ENCODE measurements at regions not wholly inside any gene's neighbourhood (a gene's known extent, or its start where the extent isn't known, plus 50 kb on each side); places are given as distances from the start of the nearest gene placed in this dataset.

- no peak for TF ChIP-seq CTCF (IDR thresholded peaks at IDR 0.05 in 2 of 3, conservative IDR thresholded peaks at IDR 0.05 in 1 of 3; ENCODE audit: insufficient read depth in 2 of 3, low read depth in 1 of 3, low read length in 3 of 3)
- no peak for TF ChIP-seq ZNF589 (CRISPR knock-in tag; IDR thresholded peaks at IDR 0.05; ENCODE audit: low read depth)
- no peak for TF ChIP-seq ZNF12 (CRISPR knock-in tag; IDR thresholded peaks at IDR 0.05)
- TF ChIP-seq REST (IDR thresholded peaks at IDR 0.05; ENCODE audit: borderline replicate concordance): no peak
- no peak for TF ChIP-seq REST (CRISPR knock-in tag; IDR thresholded peaks at IDR 0.05; ENCODE audit: low read depth)
- TF ChIP-seq MXD1 (CRISPR knock-in tag; IDR thresholded peaks at IDR 0.05; ENCODE audit: borderline replicate concordance, poor library complexity, severe bottlenecking): no peak
- TF ChIP-seq HNRNPK (IDR thresholded peaks at IDR 0.05; ENCODE audit: low read depth, low read length, poor library complexity, severe bottlenecking): no peak
- TF ChIP-seq POLR2A (conservative IDR thresholded peaks at IDR 0.05): no peak
- no peak for TF ChIP-seq ZKSCAN3 (CRISPR knock-in tag; IDR thresholded peaks at IDR 0.05)
- TF ChIP-seq ZNF24 (IDR thresholded peaks at IDR 0.05): no peak
- TF ChIP-seq RFX1 (IDR thresholded peaks at IDR 0.05): no peak
- no peak for TF ChIP-seq BHLHE40 (IDR thresholded peaks at IDR 0.05; ENCODE audit: low read length)
- TF ChIP-seq PHTF2 (CRISPR knock-in tag; IDR thresholded peaks at IDR 0.05): no peak
- TF ChIP-seq TBP (optimal IDR thresholded peaks at IDR 0.05; ENCODE audit: low read depth, low read length): no peak
- no peak for TF ChIP-seq ATF1 (CRISPR knock-in tag; IDR thresholded peaks at IDR 0.05)
- TF ChIP-seq ATF1 (tag; IDR thresholded peaks at IDR 0.05): no peak
These were observed 92.7 kb downstream of the EDN3 start for GRCh38 chr20:59393142-59393541.

Data from K562 (cell line).